ENCODE measurements at regions not wholly inside any gene's neighbourhood (a gene's known extent, or its start where the extent isn't known, plus 50 kb on each side); places are given as distances from the start of the nearest gene placed in this dataset.

DNA sequence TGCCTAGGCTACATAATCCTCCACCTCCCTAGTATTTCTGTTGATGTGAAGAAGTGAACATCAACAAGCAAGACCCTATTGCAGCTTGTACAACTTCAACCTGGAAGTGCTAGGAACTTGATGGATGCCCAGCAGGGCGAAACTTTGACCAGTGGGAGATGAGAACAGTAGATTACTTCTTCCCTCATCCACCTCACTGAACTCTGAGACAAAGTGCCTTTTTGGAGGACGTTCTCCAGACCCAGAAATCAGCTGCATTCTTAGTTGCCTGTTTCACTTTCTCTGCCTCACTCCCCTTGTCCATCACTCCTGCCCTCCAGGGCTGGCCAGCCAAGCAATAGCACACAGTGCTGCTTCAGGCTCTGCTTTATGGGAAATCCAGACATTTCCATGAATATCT is 683.4 kb downstream of the GALC start:
- no peaks in the 10 kb centered on the region for H3K4me1 ChIP-seq (ENCODE audit: control insufficient read depth, insufficient read depth, low read length)
- H3K18ac ChIP-seq (ENCODE audit: low read depth, low read length), result no peak overlapping the region
- WGBS, 2 experiments (ENCODE audit: extremely low coverage in 2 of 2, insufficient read length in 1 of 2), result no CpG with 5 or more reads among the region's 2 CpGs
- no TSS peak for BruUV-seq (replicated peaks)
- H3K56ac ChIP-seq (ENCODE audit: extremely low read depth, insufficient read depth, low read length), result no peak overlapping the region
- ChIA-PET POLR2A (ENCODE audit: unreplicated experiment) (no interaction called here), CTCF (no interaction called here)
- TF ChIP-seq CEBPB (IDR thresholded peaks at IDR 0.05; ENCODE audit: low read depth, low read length), result no peak
- no peak for TF ChIP-seq MAZ (IDR thresholded peaks at IDR 0.05; ENCODE audit: borderline replicate concordance, low read depth, low read length)
- TF ChIP-seq MAFK (IDR thresholded peaks at IDR 0.05; ENCODE audit: low read depth, low read length), result no peak
- TF ChIP-seq, protein P1, sequence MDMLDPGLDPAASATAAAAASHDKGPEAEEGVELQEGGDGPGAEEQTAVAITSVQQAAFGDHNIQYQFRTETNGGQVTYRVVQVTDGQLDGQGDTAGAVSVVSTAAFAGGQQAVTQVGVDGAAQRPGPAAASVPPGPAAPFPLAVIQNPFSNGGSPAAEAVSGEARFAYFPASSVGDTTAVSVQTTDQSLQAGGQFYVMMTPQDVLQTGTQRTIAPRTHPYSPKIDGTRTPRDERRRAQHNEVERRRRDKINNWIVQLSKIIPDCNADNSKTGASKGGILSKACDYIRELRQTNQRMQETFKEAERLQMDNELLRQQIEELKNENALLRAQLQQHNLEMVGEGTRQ (IDR thresholded peaks at IDR 0.05; ENCODE audit: low read depth, low read length), result no peak
- TF ChIP-seq SMC3 (IDR thresholded peaks at IDR 0.05; ENCODE audit: low read depth, low read length), result no peak
- TF ChIP-seq NFE2L2 (IDR thresholded peaks at IDR 0.05; ENCODE audit: low read depth, low read length), result no peak
- no peak for TF ChIP-seq RCOR1 (IDR thresholded peaks at IDR 0.05; ENCODE audit: insufficient replicate concordance, low read length)
- no peak for TF ChIP-seq RAD21 (IDR thresholded peaks at IDR 0.05; ENCODE audit: low read length)
- TF ChIP-seq BHLHE40 (IDR thresholded peaks at IDR 0.05; ENCODE audit: low read depth, low read length), result no peak
- TF ChIP-seq MXI1 (IDR thresholded peaks at IDR 0.05; ENCODE audit: borderline replicate concordance, low read depth, low read length), result no peak
- no peak for TF ChIP-seq FOS (IDR thresholded peaks at IDR 0.05; ENCODE audit: low read depth, low read length)
- no peaks in the 10 kb centered on the region for H3K9me1 ChIP-seq (ENCODE audit: insufficient read depth, low read length)
- no peaks in the 10 kb centered on the region for H3K79me1 ChIP-seq (ENCODE audit: low read depth in 1 of 2, low read length in 2 of 2)
- no peak overlapping the region for H2BK120ac ChIP-seq (ENCODE audit: low read depth, low read length)
- in situ Hi-C loops (cut with MboI; ENCODE audit: low sequenced_read_pairs), result no loop called here
- H4K8ac ChIP-seq (ENCODE audit: low read depth in 2 of 2, low read length in 2 of 2), result no peak overlapping the region
- H3K4me2 ChIP-seq (ENCODE audit: low read depth, low read length), result no peak overlapping the region
- H3K9ac ChIP-seq (ENCODE audit: low read depth, low read length), result no peak overlapping the region
- dilution Hi-C loops (cut with HindIII; ENCODE audit: low sequenced_read_pairs, unreplicated experiment), result no loop called here
- H3K27ac ChIP-seq (ENCODE audit: insufficient read depth, low read length), result no peak overlapping the region
- H2AFZ ChIP-seq (replicated peaks; ENCODE audit: low read length, poor library complexity), result no peak overlapping the region
- no peak overlapping the region for H3K14ac ChIP-seq (replicated peaks; ENCODE audit: low read depth, low read length)
- no peak overlapping the region for H2AK9ac ChIP-seq (replicated peaks; ENCODE audit: low read depth, low read length, poor library complexity)
- intact Hi-C loops (cut with micrococcal nuclease), result no loop called here
- no peak overlapping the region for H2AK5ac ChIP-seq (ENCODE audit: low read depth, low read length)
- no peak overlapping the region for H3K23ac ChIP-seq (ENCODE audit: low read depth, low read length)
- no peaks in the 10 kb centered on the region for H3K9me3 ChIP-seq (ENCODE audit: control insufficient read depth, insufficient read depth, low read length)
- H3K27me3 ChIP-seq (ENCODE audit: control insufficient read depth, insufficient read depth, low read length), result no peaks in the 10 kb centered on the region
- no peak for ATAC-seq (ENCODE audit: low read depth)
- H4K5ac ChIP-seq (ENCODE audit: low read depth, low read length), result no peak overlapping the region
- no peak for DNase-seq
- H4K91ac ChIP-seq (ENCODE audit: insufficient read depth, low read depth, low read length), result no peak overlapping the region
- no peak overlapping the region for H2BK15ac ChIP-seq (ENCODE audit: low read depth, low read length)
- no peaks in the 10 kb centered on the region for H4K20me1 ChIP-seq (ENCODE audit: insufficient read depth, low read length)
- H3K36me3 ChIP-seq (ENCODE audit: control insufficient read depth, insufficient read depth, low read length), result no peaks in the 10 kb centered on the region
- H2BK5ac ChIP-seq (ENCODE audit: low read depth, low read length, poor library complexity, severe bottlenecking), result no peak overlapping the region
- no peak overlapping the region for H2BK20ac ChIP-seq (ENCODE audit: low read depth, low read length)
- H3K4ac ChIP-seq (ENCODE audit: low read depth, low read length), result no peak overlapping the region
- no peak overlapping the region for H3K4me3 ChIP-seq (ENCODE audit: insufficient read depth, low read depth, low read length)

All from IMR-90 (cell line).